NCI-H748 (cell line): ENCODE measurements at regions not wholly inside any gene's neighbourhood (a gene's known extent, or its start where the extent isn't known, plus 50 kb on each side); places are given as distances from the start of the nearest gene placed in this dataset.
"Not testable (repeated sequence)": the region's sequence is repeated elsewhere in the genome, so short reads cannot be mapped to it uniquely, and the experiment has no call there.

ENCODE experiments used
- DNase-seq: peaks from one replicate; lab custom pipeline; 2025; ENCODE audit not compliant: unreplicated experiment; lab: John Stamatoyannopoulos, UW

DNA sequence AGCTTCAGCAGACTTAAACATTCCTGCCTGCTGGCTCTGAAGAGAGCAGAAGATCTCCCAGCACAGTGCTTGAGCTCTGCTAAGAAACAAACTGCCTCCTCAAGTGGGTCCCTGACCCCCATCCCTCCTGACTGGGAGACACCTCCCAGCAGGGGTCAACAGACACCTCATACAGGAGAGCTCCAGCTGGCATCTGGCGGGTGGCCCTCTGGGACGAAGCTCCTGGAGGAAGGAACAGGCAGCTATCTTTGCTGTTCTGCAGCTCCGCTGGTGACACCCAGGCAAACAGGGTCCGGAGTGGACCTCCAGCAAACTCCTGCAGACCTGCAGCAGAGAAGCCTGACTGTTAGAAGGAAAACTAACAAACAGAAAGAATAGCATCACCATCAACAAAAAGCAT lies 139.3 kb downstream of the ATXN7L3B start:
- not testable (repeated sequence) for DNase-seq

DNA sequence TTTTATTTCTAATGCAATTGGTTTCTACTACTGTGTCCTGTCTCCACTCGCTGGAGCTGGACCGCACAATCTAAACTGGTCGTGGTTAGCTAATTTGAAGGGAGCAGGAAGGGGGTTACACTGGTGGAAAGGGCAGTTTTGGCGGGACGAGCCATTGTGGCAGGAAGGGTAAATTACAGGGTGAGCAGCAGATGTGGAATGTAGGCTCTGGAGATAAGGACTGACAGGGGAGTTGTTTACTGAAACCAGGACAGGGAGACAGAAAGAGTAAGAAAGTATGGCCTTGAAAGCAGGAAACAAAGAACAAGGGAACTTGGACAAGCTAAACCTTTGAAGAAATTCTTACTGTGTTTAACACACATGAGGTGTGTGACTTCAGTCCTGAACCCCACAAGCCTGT lies 147.8 kb downstream of the ATXN7L3B start:
- DNase-seq = no peak

DNA sequence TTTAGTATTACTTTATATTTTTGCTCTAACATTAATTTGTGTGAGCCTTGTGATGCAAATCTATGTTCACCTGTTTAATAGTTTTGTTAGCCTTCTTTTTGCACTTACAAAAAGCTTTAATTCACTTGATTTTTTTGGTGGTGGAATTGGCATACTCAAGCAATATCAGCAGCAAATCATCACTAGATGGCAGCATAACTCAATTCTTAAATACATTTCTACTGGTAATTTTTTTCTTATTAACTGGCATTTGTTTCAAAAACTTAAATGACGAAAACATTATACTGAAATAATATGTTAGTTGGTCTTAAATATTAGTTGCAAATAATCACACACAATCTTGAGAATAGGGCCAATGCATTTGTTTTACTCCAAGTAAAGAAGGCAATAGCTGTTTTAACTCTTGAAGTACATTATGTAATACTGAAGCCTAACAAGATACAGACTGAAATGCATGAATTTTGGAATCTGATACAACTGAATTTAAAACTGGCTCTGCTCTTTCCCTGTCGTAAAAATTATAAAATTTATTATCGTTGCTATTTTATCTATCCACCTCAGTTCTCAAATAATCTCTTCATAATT lies 151.5 kb downstream of the ATXN7L3B start:
- peak; percentile 38 for DNase-seq

DNA sequence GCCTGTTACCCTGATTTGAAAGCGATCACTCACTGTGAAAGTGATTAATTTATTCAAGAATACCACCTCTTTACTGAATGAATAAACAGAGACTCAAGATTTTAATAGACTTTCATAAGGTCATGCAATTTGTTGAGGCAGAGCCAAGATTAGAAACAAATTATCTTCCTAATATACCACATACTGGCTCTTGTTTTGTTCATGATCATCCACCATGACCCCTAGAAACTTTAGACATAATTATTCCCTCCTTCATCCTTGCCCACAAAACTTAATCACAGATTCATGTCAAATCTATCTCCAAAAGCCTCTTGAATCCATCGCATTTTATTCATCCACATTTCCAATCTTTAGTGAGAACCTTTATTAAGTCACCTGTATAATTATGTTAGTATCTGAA lies 152.3 kb downstream of the ATXN7L3B start:
- DNase-seq = no peak

DNA sequence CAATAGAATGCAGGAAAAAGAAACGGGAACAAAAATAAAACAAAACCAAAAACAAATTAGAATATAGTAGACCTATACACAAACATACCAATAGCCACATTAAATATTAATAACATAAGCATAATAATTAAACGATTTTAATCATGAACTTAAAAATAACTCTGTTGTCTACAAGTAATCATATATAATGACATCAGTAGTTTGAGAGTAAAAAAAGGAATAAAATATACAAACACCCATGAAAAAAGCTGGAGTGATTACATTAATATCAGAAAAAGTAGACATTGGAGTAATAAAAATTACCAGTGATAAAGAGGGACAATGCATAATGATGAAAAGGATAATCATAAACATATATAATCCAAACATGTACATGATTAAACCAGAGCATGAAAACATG lies 181.8 kb downstream of the ATXN7L3B start:
- no peak for DNase-seq

DNA sequence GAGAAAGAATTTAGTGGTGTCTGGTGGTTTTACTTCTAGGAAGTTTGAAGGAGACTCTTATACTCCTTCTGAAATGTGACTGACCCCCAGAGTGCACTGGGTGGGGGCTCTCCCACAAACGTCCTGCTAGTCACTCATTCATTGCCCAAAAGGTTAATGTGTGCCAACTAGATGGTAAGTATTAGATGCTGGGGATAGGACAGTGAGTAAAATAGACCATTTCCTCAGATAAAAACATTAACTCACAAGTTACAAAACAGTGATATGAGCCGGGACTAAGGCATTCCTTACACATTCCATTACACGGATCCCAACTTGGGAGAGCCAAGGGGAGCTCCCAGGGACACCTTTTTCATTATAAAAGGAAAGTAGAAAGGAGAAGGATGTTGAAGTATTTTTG lies 185.1 kb downstream of the ATXN7L3B start:
- no peak for DNase-seq

DNA sequence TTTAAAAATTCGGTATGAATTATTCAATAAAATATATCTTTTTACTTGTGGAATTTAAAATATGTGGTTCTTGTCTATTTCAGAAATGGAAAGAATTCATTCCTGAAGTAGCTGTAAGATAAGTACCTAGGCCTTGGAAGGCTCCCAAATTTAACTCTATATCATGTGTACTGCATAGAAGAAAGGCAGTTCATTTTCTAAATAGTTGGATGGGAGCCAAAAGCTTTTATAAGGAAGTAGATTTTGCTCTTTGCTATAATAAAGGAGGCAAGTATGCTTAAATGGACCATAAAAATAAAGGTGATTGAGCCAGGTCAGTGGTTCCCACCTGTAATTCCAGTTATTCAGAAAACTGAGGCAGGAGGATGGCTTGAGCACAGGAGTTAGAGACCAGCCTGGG lies 187.5 kb downstream of the ATXN7L3B start:
- peak; percentile 2 for DNase-seq

DNA sequence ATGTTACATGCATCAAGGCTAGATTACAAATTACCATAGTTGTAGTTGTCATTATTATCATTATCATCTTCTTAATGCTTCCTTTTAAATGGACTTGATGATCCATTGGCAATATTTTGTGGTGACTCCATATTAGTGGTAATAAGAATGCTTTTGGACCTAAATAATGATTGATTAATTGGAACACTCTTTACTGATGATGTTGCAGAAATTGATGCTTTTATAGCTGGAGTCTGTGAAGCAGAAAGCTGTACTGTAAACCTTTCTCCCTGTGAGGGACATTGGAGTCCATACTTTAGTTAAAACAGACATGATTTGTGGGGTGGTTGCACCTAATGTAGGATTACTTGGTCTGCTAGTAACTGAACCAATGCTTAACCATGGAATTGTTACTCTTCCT lies 190.4 kb downstream of the ATXN7L3B start:
- no peak for DNase-seq

DNA sequence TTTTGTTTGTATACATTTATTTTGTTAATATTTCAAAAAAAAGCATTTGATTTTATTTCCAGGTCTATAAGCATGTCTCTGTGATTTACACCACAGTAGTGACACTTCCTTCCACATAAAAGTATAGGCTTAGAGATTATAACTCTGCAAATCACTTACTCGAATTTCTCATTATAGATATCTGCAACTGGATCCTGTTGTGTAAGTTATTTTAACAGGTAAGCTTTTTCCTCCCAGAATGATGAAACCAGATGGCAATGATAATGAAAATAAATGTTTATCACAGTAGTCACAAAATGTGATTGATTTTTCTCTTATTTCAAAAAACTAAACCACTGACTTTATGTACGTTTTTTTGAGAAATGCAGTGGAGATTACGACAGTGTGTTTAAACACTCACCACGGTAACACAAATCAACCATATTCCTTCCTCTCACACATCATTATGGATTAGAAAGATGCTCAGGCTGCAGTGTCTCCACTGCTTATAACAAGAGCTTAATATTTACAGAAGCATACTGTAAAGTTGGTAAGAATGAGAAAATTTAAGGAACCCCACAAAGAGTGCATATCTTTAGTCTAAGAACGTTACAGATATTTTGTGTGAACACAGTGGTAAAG lies 194.6 kb downstream of the ATXN7L3B start:
- DNase-seq = no peak

DNA sequence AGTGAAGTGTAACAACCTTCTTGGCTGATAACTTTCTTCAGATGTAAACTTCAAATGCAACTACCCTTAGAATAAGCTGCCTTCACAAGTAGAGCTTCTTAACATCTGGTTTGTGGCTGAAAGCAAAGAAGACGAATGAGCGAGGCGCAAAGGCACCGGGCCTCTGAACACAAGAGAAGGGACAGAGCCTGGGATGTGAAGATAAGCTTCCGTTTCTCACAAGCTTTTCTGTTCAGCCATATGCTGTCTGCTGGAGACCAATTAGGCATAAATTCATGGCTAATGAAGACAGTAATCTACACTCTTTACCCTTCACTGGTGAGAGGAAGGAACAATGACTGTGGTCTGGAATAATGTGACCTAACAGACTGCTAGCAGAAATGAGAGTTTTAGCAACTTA lies 195.2 kb downstream of the ATXN7L3B start:
- DNase-seq = no peak

DNA sequence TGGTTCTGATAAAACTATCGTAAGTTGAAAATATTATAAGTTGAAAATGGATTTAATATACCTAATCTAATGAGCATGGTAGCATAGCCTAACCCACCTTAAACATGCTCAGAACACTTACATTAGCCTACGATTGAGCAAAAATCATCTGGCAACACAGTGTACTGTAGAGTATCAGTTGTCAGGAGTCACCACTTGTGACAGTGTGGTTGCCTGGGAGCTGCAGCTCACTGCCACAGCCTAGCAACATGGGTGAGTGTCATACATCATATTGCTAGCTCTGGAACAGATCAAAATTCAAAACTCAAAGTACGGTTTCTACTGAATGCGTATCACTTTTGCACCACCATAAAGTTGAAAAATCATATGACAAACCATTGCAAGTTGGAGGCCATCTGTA lies 203.5 kb downstream of the ATXN7L3B start:
- peak; percentile 9 for DNase-seq

DNA sequence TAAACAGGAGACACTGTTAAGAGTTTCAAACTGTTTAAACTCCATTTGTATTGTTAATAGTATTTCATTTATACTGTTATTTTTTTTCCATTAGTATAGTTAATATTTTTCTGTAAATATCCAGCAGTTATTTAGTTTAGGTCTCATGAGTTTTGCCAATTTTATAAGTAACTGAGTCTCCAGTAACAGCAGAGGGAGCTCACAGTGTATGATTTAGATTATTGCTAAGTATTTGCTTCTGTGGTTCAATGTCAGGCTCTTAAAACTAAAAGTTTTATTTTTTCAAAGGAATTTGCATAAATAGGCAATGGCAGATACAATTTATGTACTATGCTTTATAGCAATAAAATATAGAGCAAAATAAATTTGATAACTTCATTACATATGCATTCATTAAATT lies 209.7 kb downstream of the ATXN7L3B start:
- no peak for DNase-seq

DNA sequence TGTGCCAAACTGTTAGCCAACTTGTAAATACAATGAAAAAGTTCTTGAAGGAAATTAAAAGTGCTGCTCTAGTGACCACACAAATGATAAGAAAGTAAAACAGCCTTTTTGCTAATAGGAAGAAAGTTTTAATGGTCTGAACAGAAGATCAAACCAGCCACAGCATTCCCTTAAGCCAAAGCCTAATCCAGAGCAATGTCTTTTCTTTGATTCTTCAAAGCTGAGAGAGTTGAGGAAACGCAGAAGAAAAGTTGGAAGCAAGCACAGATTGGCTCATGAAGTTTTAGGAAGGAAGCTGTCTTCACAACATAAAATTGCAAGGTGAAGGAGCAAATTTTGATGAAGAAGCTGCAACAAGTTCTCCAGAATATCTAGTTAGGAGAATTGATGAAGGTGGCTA lies 213.8 kb downstream of the ATXN7L3B start:
- no peak for DNase-seq

DNA sequence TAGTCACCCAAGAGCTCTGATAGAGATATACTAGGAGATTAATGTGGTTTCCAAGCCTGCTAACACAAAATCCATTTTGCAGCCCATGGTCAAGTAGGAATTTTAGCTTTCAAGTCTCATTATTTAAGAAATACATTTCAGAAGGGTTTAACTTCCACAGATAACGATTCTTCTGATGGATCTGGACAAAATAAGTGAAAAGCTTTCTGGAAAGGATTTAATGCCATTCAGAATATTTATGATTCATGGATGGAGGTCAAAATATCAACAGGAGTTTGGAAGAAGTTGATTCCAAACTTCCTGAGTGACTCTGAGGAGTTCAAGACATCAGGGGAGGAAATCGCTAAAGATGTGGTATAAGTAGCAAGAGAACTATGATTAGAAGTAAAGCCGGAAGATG lies 214.6 kb downstream of the ATXN7L3B start:
- no peak for DNase-seq

DNA sequence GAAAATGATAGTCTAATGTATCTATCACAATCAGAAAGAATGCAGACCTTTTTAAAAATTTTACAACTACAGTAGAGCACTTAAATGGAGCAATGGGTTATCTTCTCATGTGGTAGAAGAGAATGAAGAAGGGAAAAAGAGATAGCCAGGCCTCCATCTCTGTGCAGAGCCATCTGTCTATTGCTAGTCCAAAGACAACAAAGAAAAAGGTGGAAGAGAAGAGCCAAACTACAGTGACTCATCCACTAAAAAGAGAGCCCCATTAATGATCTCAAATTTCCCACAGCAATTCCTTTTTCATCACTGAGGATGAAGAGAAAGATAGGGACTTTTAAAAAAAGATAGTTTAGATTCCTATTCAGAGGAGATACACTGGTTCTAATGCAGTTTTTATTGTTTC lies 232.9 kb downstream of the ATXN7L3B start:
- DNase-seq = no peak

DNA sequence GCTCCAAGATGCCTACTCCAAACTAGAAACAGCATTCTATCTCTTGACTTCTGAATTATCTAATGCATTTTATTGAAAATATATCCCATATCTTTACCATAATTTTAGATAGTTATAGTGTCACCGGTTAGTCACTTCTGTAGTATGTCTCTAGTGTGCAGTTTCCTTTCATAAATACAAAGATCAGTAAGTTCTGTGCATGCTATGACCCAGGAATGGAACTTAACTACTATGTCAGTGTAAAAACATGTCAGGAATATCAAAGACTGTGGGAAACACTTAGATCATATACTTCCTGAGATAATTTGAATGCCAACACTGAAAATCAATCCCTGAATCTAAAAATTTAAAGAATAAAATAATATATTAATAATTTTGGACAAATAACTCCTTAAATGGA lies 237.6 kb downstream of the ATXN7L3B start:
- DNase-seq = no peak

DNA sequence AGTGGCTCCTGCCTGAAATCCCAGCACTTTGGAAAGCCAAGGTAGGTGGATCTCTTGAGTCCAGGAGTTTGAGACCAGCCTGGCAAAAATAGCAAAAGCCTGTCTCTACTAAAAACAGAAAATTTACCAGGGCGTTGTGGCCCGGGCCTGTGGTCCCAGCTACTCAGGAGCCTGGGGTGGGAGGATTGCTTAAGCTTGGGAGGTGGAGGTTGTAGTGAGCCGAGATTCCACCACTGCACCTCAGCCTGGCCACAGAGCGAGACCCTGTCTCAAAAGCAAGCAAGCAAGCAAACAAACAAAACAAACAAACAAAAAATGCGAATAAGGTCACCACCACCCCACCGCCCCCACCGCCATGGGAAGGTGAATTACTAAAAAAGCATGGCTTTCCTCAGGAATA lies 238.7 kb downstream of the ATXN7L3B start:
- DNase-seq = no peak

DNA sequence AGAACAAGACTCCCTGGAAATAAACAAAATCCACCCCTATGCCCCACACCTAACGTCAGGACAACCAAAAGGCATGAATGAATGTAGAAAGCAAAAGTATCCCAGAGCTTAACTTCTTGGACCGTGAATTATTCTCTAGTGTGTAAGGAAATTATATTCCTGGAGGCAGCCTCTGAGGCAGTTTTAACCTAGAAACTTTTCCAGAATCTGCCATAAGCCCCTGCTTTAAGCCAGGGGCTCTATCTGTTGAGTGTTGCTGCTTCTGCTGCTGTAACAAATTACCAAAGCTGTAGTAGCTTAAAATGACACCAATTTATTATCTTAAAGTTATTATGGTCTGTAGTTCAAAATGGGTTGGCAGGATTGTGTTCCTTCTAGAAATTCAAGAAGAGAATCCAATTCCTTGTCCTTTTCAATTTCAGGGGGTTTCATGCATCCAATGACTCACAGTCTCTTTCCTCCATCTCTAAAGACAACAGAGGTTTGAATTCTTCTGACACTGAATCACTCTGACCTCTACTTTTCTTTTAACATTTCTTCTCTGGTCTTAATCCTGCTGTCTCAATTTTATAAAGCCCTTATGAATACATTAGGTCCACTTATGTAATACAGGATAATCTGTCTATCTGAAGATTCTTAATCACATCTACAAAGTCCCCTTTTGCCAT lies 242.7 kb downstream of the ATXN7L3B start:
- DNase-seq = no peak

DNA sequence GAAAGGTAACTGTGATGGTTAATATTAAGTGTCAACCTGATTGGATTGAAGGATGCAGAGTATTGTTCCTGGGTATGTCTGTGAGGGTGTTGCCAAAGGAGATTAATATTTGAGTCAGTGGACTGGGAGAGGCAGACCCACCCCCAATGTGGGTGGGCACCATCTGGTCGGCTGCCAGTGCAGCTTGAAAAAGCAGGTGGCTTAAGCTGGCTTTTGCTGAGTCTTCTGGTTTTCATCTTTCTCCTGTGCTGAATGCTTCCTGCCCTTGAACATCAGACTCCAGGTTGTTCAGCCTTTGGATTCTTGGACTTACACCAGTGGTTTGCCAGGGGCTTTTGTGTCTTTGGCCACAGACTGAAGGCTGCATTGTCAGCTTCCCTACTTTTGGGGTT lies 243.2 kb downstream of the ATXN7L3B start:
- DNase-seq = not testable (repeated sequence)

DNA sequence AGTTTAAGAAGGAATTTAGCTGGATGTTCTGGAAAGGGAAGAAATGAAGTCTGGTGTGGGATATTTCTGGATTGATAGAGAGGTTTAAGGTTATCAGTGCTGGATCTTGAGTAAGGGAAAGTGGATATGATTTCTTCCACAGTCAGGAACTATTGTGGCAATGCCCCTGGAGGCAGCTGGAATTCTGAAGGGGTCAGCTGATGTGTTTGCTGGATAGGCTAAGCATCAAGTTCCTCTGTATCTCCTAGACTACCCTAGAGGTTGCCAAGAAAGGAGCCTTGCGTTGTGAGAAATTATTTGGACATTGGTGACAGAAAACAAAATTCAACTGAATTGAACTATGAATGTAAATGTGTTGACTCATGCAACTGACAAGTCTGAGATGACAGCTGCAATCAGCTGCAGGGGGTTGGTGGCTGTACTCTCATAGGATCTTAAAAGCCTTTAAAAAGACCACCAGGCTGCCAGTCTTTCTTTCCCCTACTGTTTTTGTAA lies 244.4 kb downstream of the ATXN7L3B start:
- no peak for DNase-seq

DNA sequence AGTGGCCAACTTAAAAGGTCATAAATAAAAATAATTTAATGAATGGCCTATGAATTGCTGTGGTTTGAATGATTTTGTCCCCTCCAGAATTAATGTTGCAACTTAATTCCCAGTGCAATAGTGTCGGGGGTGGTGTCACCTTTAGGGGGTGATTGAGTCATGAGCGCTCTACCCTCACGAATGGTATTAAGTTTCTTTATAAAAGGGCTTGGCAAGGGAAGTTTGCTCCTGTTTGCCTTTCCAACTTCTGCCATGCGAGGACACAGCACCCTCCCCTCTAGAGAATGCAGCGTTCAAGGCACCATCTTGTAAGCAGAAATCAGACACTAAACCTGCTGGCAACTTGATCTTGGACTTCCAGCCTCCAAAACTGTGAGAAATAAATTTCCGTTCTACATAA lies 253.3 kb downstream of the ATXN7L3B start:
- no peak for DNase-seq

DNA sequence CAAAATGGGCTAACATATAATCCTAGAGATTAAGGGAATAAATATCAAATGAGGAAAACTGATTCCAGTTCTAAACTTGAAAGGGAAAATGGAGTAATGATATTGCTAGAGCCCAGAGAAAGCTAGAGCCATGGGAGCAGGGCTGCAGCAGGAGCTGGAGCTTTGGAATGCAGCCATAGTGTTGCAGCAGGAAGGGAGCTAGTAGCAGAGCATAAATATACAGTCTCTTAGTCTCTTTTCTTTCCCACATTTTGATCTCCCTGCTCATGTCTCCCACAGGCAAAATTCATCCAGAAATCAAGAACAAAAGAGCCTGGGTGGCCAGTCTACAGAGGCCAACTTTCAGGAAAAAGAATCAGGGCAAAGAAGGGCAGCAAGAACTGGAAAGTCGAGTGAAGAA lies 253.7 kb downstream of the ATXN7L3B start:
- DNase-seq = no peak

DNA sequence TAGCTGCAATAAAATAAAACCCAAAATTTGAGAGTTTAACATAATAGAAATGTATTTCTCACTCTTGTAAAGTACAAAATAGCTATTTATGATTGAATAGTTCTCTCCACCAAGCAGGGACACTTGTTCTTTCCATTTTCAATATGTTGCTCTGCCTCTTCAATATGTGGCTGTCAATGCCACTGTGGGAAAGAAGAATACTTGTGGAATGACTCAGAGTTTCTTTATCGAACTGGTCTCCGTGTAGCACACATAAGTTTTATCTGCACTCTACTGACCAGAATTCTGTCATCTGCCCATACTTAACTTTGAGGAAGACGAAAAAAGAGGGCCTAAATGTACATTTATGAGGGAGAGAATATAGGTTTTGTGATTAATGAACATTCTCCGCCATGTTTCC lies 256.9 kb downstream of the ATXN7L3B start:
- DNase-seq = no peak
